ENCODE measurements at regions not wholly inside any gene's neighbourhood (a gene's known extent, or its start where the extent isn't known, plus 50 kb on each side); places are given as distances from the start of the nearest gene placed in this dataset.

DNA sequence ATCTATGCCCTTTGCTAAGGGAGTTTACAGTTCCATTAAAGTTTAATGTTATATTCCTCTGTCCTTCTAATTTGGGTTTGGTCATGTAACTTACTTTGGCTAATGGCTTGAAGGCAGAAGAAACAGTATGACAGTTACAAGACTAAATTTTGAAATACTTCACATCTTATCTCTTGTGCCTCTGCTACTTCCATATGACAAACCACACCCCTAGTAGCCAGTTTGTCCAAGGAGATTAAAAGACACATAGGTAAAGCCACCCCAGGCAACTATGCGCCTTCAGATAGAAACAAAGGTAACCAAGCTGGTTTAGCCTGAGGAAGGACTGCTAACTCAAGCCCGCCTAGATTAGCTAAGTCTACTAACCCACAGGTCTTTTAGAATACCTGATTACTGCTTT is 273.4 kb upstream of the MIR17HG start:
- no peak for TF ChIP-seq POLR2A (IDR thresholded peaks at IDR 0.05; ENCODE audit: low read length)
- TF ChIP-seq FOSB (CRISPR knock-in tag; IDR thresholded peaks at IDR 0.05): no peak
- TF ChIP-seq ZSCAN20 (CRISPR knock-in tag; IDR thresholded peaks at IDR 0.05): no peak
- TF ChIP-seq, protein P1, sequence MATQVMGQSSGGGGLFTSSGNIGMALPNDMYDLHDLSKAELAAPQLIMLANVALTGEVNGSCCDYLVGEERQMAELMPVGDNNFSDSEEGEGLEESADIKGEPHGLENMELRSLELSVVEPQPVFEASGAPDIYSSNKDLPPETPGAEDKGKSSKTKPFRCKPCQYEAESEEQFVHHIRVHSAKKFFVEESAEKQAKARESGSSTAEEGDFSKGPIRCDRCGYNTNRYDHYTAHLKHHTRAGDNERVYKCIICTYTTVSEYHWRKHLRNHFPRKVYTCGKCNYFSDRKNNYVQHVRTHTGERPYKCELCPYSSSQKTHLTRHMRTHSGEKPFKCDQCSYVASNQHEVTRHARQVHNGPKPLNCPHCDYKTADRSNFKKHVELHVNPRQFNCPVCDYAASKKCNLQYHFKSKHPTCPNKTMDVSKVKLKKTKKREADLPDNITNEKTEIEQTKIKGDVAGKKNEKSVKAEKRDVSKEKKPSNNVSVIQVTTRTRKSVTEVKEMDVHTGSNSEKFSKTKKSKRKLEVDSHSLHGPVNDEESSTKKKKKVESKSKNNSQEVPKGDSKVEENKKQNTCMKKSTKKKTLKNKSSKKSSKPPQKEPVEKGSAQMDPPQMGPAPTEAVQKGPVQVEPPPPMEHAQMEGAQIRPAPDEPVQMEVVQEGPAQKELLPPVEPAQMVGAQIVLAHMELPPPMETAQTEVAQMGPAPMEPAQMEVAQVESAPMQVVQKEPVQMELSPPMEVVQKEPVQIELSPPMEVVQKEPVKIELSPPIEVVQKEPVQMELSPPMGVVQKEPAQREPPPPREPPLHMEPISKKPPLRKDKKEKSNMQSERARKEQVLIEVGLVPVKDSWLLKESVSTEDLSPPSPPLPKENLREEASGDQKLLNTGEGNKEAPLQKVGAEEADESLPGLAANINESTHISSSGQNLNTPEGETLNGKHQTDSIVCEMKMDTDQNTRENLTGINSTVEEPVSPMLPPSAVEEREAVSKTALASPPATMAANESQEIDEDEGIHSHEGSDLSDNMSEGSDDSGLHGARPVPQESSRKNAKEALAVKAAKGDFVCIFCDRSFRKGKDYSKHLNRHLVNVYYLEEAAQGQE (IDR thresholded peaks at IDR 0.05): no peak
- no peak for TF ChIP-seq ZC3H11A (IDR thresholded peaks at IDR 0.05)
- no peak for TF ChIP-seq RCOR1 (IDR thresholded peaks at IDR 0.05; ENCODE audit: low read depth, low read length)
- TF ChIP-seq, protein P2, sequence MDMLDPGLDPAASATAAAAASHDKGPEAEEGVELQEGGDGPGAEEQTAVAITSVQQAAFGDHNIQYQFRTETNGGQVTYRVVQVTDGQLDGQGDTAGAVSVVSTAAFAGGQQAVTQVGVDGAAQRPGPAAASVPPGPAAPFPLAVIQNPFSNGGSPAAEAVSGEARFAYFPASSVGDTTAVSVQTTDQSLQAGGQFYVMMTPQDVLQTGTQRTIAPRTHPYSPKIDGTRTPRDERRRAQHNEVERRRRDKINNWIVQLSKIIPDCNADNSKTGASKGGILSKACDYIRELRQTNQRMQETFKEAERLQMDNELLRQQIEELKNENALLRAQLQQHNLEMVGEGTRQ (IDR thresholded peaks at IDR 0.05): no peak
- TF ChIP-seq, protein P3, sequence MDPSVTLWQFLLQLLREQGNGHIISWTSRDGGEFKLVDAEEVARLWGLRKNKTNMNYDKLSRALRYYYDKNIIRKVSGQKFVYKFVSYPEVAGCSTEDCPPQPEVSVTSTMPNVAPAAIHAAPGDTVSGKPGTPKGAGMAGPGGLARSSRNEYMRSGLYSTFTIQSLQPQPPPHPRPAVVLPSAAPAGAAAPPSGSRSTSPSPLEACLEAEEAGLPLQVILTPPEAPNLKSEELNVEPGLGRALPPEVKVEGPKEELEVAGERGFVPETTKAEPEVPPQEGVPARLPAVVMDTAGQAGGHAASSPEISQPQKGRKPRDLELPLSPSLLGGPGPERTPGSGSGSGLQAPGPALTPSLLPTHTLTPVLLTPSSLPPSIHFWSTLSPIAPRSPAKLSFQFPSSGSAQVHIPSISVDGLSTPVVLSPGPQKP (IDR thresholded peaks at IDR 0.05; ENCODE audit: low read depth, low read length): no peak
- TF ChIP-seq FOSL2 (IDR thresholded peaks at IDR 0.05): no peak
- no peak for TF ChIP-seq FOSL2 (CRISPR knock-in tag; IDR thresholded peaks at IDR 0.05)
- TF ChIP-seq, protein P4, sequence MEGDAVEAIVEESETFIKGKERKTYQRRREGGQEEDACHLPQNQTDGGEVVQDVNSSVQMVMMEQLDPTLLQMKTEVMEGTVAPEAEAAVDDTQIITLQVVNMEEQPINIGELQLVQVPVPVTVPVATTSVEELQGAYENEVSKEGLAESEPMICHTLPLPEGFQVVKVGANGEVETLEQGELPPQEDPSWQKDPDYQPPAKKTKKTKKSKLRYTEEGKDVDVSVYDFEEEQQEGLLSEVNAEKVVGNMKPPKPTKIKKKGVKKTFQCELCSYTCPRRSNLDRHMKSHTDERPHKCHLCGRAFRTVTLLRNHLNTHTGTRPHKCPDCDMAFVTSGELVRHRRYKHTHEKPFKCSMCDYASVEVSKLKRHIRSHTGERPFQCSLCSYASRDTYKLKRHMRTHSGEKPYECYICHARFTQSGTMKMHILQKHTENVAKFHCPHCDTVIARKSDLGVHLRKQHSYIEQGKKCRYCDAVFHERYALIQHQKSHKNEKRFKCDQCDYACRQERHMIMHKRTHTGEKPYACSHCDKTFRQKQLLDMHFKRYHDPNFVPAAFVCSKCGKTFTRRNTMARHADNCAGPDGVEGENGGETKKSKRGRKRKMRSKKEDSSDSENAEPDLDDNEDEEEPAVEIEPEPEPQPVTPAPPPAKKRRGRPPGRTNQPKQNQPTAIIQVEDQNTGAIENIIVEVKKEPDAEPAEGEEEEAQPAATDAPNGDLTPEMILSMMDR (IDR thresholded peaks at IDR 0.05): no peak
- no peak for TF ChIP-seq EHMT2 (IDR thresholded peaks at IDR 0.05; ENCODE audit: low read depth)
